T-helper 1 cell treated with Interleukin-12 subunit alpha and Interleukin-12 subunit beta and Interleukin-4 antibody, amounts not matched to agents 30 ng/mL and 1 ng/mL, for 36 hours (primary cell): ENCODE measurements at regions not wholly inside any gene's neighbourhood (a gene's known extent, or its start where the extent isn't known, plus 50 kb on each side); places are given as distances from the start of the nearest gene placed in this dataset.
"Not testable (repeated sequence)": the region's sequence is repeated elsewhere in the genome, so short reads cannot be mapped to it uniquely, and the experiment has no call there.

ENCODE experiments used
- intact Hi-C: fragments of 100-400 bp; cut with micrococcal nuclease; formaldehyde crosslinking; loops from one replicate; pipeline ENCODE4 v1.15.1; 2024

GRCh38 chr6:6412700-6413099 lies 92.2 kb upstream of the F13A1 start:
- intact Hi-C loops: no loop called here

GRCh38 chr6:6414931-6415330 lies 94.5 kb upstream of the F13A1 start:
- intact Hi-C loops: no loop called here

- intact Hi-C loops: no loop called here
These were observed 97.0 kb upstream of the F13A1 start for GRCh38 chr6:6417475-6417874.

- intact Hi-C loops: no loop called here
These were observed 98.0 kb upstream of the F13A1 start for GRCh38 chr6:6418421-6418820.

- intact Hi-C loops: no loop called here
These were observed 99.6 kb upstream of the F13A1 start for GRCh38 chr6:6420107-6420506.

GRCh38 chr6:6434151-6434550 lies 113.7 kb upstream of the F13A1 start:
- intact Hi-C loops: no loop called here

- intact Hi-C loops: no loop called here
These were observed 114.3 kb upstream of the F13A1 start for GRCh38 chr6:6434723-6435122.

GRCh38 chr6:6436366-6436765 lies 115.9 kb upstream of the F13A1 start:
- intact Hi-C loops: no loop called here

GRCh38 chr6:6436946-6437345 lies 116.5 kb upstream of the F13A1 start:
- intact Hi-C loops: no loop called here

GRCh38 chr6:6438286-6438685 lies 117.8 kb upstream of the F13A1 start:
- intact Hi-C loops: no loop called here

GRCh38 chr6:6439778-6440177 lies 119.3 kb upstream of the F13A1 start:
- intact Hi-C loops: no loop called here

GRCh38 chr6:6452002-6452401 lies 131.5 kb upstream of the F13A1 start:
- intact Hi-C loops: no loop called here

- intact Hi-C loops: no loop called here
These were observed 132.7 kb upstream of the F13A1 start for GRCh38 chr6:6453186-6453585.

GRCh38 chr6:6455272-6455671 lies 133.2 kb upstream of the LY86 start:
- intact Hi-C loops: no loop called here

- intact Hi-C loops: no loop called here
These were observed 130.3 kb upstream of the LY86 start for GRCh38 chr6:6458172-6458571.

- intact Hi-C loops: not testable (repeated sequence)
These were observed 128.6 kb upstream of the LY86 start for GRCh38 chr6:6459963-6460362.

- intact Hi-C loops: no loop called here
These were observed 128.1 kb upstream of the LY86 start for GRCh38 chr6:6460416-6460815.

- intact Hi-C loops: no loop called here
These were observed 127.4 kb upstream of the LY86 start for GRCh38 chr6:6461138-6461537.

- intact Hi-C loops: loop anchor here (5.0 kb wide), 1 partner anchor 80 kb away; no protein-coding TSS in a partner anchor
These were observed 121.4 kb upstream of the LY86 start for GRCh38 chr6:6466967-6467761.

GRCh38 chr6:6469074-6469473 lies 119.4 kb upstream of the LY86 start:
- intact Hi-C loops: loop anchor here (5.0 kb wide), 1 partner anchor 78 kb away; no protein-coding TSS in a partner anchor

GRCh38 chr6:6470123-6470522 lies 118.4 kb upstream of the LY86 start:
- intact Hi-C loops: no loop called here

GRCh38 chr6:6471276-6471675 lies 117.2 kb upstream of the LY86 start:
- intact Hi-C loops: no loop called here

GRCh38 chr6:6474170-6474920 lies 114.2 kb upstream of the LY86 start:
- intact Hi-C loops: no loop called here
